ENCODE measurements at regions not wholly inside any gene's neighbourhood (a gene's known extent, or its start where the extent isn't known, plus 50 kb on each side); places are given as distances from the start of the nearest gene placed in this dataset.

GRCh38 chr17:59503500-59503899, 61.9 kb upstream of the DHX40 start:
- TF ChIP-seq CTCF (conservative IDR thresholded peaks at IDR 0.05; ENCODE audit: low read depth, low read length) = no peak
- H3K4me3 ChIP-seq (ENCODE audit: low read depth, low read length) = no peak overlapping the region
- DNase-seq (ENCODE audit: low read depth) = no peak

- no peak for DNase-seq (ENCODE audit: low read depth)
- TF ChIP-seq CTCF (conservative IDR thresholded peaks at IDR 0.05; ENCODE audit: low read depth, low read length) = no peak
- no peak overlapping the region for H3K4me3 ChIP-seq (ENCODE audit: low read depth, low read length)
These were observed 60.6 kb upstream of the DHX40 start for GRCh38 chr17:59504821-59505220.

- no peak for TF ChIP-seq CTCF (conservative IDR thresholded peaks at IDR 0.05; ENCODE audit: low read depth, low read length)
- no peak overlapping the region for H3K4me3 ChIP-seq (ENCODE audit: low read depth, low read length)
- DNase-seq (ENCODE audit: low read depth) = peak; percentile 20
These were observed 59.7 kb upstream of the DHX40 start for GRCh38 chr17:59505610-59506276.

- no peak overlapping the region for H3K4me3 ChIP-seq (ENCODE audit: low read depth, low read length)
- no peak for TF ChIP-seq CTCF (conservative IDR thresholded peaks at IDR 0.05; ENCODE audit: low read depth, low read length)
- no peak for DNase-seq (ENCODE audit: low read depth)
These were observed 58.3 kb upstream of the DHX40 start for GRCh38 chr17:59506894-59507726.

GRCh38 chr17:59508999-59509625, 56.3 kb upstream of the DHX40 start:
- H3K4me3 ChIP-seq (ENCODE audit: low read depth, low read length) = no peak overlapping the region
- no peak for TF ChIP-seq CTCF (conservative IDR thresholded peaks at IDR 0.05; ENCODE audit: low read depth, low read length)
- DNase-seq (ENCODE audit: low read depth) = no peak

- no peak for TF ChIP-seq CTCF (conservative IDR thresholded peaks at IDR 0.05; ENCODE audit: low read depth, low read length)
- no peak overlapping the region for H3K4me3 ChIP-seq (ENCODE audit: low read depth, low read length)
- DNase-seq (ENCODE audit: low read depth) = no peak
These were observed 54.8 kb upstream of the DHX40 start for GRCh38 chr17:59510611-59511010.
